ENCODE measurements at regions not wholly inside any gene's neighbourhood (a gene's known extent, or its start where the extent isn't known, plus 50 kb on each side); places are given as distances from the start of the nearest gene placed in this dataset.

- no peak for TF ChIP-seq FOXM1 (IDR thresholded peaks at IDR 0.05; ENCODE audit: borderline replicate concordance)
- TF ChIP-seq SUZ12 (IDR thresholded peaks at IDR 0.05), result no peak
- TF ChIP-seq NFRKB (IDR thresholded peaks at IDR 0.05), result no peak
- TF ChIP-seq ZNF384 (IDR thresholded peaks at IDR 0.05), result no peak
- TF ChIP-seq HDGF (IDR thresholded peaks at IDR 0.05; ENCODE audit: borderline replicate concordance), result no peak
- no peak for TF ChIP-seq TARDBP (IDR thresholded peaks at IDR 0.05)
- TF ChIP-seq SP1 (IDR thresholded peaks at IDR 0.05), result no peak
- no peak for TF ChIP-seq BHLHE40 (IDR thresholded peaks at IDR 0.05; ENCODE audit: borderline replicate concordance)
Measured at GRCh38 chr1:47536646-47537118, 98.8 kb downstream of the FOXD2 start.

All from HEK293T (cell line).